Thyroid gland (tissue), 4 donors: ENCODE measurements at regions not wholly inside any gene's neighbourhood (a gene's known extent, or its start where the extent isn't known, plus 50 kb on each side); places are given as distances from the start of the nearest gene placed in this dataset.

Source experiments
- DNase-seq, 2 donors: peaks; one replicate each; pipeline ENCODE4 v3.0.0-alpha.2; 2019
- H3K27ac ChIP-seq, 3 donors: fragments of 200-600 bp; sonication (generic); 1 replicate in 2 of 3; 2 replicates in 1 of 3; pipeline ENCODE4 v1.5.1; 2016 to 2019; ENCODE audit warnings: mild to moderate bottlenecking in 1 of 3, moderate library complexity in 1 of 3
- H3K27me3 ChIP-seq: fragments of 200-600 bp; sonication (generic); one replicate; pipeline ENCODE4 v1.5.1; 2019
- H3K36me3 ChIP-seq, 2 donors: fragments of 200-600 bp; sonication (generic); one replicate each; pipeline ENCODE4 v1.5.1; 2016 to 2019
- H3K4me1 ChIP-seq, 2 donors: fragments of 200-600 bp; sonication (generic); one replicate each; pipeline ENCODE4 v1.5.1; 2017 to 2019
- H3K4me3 ChIP-seq, 3 donors: fragments of 200-600 bp; sonication (generic); replicated peaks in 1 of 3; 1 replicate in 2 of 3; 2 replicates in 1 of 3; pipeline ENCODE4 v1.5.1; 2016; ENCODE audit warnings: mild to moderate bottlenecking in 1 of 3
- H3K9me3 ChIP-seq: fragments of 200-600 bp; sonication (generic); one replicate; pipeline ENCODE4 v1.5.1; 2017
- POLR2A ChIP-seq, 2 donors: fragments of 450-650 bp; IDR thresholded peaks; one replicate each; pipeline ENCODE4 v1.6.1; 2017; ENCODE audit warnings: antibody characterized with exemption in 2 of 2, mild to moderate bottlenecking in 2 of 2, moderate library complexity in 1 of 2
- WGBS, 2 donors: methylation state at CpG; one replicate each; pipeline ENCODE4 v1.1.5; 2017; 5-methylcytosine and 5-hydroxymethylcytosine counted together
- intact Hi-C: fragments of 100-400 bp; cut with DNase I; formaldehyde crosslinking; loops from one replicate; pipeline ENCODE4 v1.15.1; 2023
- TF ChIP-seq, protein P1 (sequence below), 6 experiments: fragments of 200-600 bp in 3 of 6; fragments of 450-650 bp in 3 of 6; sonication (generic) in 3 of 6; IDR thresholded peaks; one replicate each; pipeline ENCODE4 v1.5.1; 2016 to 2019; ENCODE audit warnings: antibody characterized with exemption in 6 of 6, mild to moderate bottlenecking in 2 of 6, inconsistent platforms in 1 of 6, moderate library complexity in 1 of 6

DNA sequence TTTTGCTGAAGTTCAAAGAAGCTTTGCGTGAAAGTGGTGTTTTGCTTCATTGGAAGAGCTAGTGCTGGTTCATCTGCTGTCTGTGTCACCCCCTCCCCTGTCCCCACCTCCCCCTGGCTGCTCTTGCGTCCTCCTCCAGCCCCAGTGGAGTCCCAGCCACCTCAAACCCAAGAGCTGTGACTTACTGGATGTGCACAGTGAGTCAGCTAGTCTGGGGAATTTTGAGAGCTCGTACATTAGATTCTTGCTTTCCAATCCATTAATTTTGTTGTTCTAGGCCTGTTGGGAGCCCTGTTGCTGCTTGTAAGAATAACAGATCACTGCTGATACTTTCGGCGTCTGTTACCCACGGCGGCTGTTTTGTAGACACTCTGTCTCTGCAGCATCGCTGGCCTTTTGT is 412.1 kb downstream of the TSN start:
- TF ChIP-seq POLR2A (IDR thresholded peaks at IDR 0.05) = no peak
- TF ChIP-seq, protein P1, sequence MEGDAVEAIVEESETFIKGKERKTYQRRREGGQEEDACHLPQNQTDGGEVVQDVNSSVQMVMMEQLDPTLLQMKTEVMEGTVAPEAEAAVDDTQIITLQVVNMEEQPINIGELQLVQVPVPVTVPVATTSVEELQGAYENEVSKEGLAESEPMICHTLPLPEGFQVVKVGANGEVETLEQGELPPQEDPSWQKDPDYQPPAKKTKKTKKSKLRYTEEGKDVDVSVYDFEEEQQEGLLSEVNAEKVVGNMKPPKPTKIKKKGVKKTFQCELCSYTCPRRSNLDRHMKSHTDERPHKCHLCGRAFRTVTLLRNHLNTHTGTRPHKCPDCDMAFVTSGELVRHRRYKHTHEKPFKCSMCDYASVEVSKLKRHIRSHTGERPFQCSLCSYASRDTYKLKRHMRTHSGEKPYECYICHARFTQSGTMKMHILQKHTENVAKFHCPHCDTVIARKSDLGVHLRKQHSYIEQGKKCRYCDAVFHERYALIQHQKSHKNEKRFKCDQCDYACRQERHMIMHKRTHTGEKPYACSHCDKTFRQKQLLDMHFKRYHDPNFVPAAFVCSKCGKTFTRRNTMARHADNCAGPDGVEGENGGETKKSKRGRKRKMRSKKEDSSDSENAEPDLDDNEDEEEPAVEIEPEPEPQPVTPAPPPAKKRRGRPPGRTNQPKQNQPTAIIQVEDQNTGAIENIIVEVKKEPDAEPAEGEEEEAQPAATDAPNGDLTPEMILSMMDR (IDR thresholded peaks at IDR 0.05) = no peak
- DNase-seq = peak; percentile 22 to 23
- intact Hi-C loops = no loop called here

DNA sequence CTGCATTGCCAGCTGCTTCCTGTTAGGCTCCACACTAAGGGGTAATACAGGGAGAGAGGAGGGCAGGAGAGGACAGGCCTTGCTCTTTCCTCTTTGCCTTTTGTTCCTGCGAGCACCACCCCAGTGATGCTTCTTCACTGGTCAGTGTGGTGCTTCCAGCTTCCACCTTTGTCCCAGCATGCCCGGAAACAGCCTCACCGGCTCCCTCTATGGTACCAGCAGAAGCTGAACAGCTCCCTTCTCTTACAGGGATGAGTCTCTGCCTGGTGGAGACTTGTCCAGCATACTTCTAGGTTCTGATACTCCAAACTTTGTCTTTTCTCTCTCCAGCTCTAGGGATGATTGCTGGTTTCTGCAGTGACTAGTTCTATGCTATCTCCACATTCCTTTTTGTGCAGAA is 413.3 kb downstream of the TSN start:
- no peak for TF ChIP-seq POLR2A (IDR thresholded peaks at IDR 0.05)
- TF ChIP-seq, protein P1 (IDR thresholded peaks at IDR 0.05) = no peak
- H3K27me3 ChIP-seq = no peaks in the 10 kb centered on the region
- H3K9me3 ChIP-seq = no peaks in the 10 kb centered on the region
- no peak for DNase-seq
- intact Hi-C loops = no loop called here
- H3K4me3 ChIP-seq = no peak overlapping the region
- H3K27ac ChIP-seq = no peak overlapping the region
- 83 to 86% methylated on average over 3 of the region's 3 CpGs for whole genome bisulfite sequencing, 2 donors
- peaks cover 0 to 11% of the 10 kb centered on the region in 2 donors for H3K4me1 ChIP-seq
- H3K36me3 ChIP-seq = no peaks in the 10 kb centered on the region

More for the DNA sequence above, 412.1 kb downstream of the TSN start:
- 6 to 19% methylated on average over 8 of the region's 8 CpGs for WGBS, 2 donors
- H3K4me1 ChIP-seq = peaks cover 0 to 11% of the 10 kb centered on the region in 2 donors
- no peaks in the 10 kb centered on the region for H3K27me3 ChIP-seq
- no peak overlapping the region for H3K27ac ChIP-seq
- no peaks in the 10 kb centered on the region for H3K36me3 ChIP-seq
- no peak overlapping the region for H3K4me3 ChIP-seq
- H3K9me3 ChIP-seq = no peaks in the 10 kb centered on the region

DNA sequence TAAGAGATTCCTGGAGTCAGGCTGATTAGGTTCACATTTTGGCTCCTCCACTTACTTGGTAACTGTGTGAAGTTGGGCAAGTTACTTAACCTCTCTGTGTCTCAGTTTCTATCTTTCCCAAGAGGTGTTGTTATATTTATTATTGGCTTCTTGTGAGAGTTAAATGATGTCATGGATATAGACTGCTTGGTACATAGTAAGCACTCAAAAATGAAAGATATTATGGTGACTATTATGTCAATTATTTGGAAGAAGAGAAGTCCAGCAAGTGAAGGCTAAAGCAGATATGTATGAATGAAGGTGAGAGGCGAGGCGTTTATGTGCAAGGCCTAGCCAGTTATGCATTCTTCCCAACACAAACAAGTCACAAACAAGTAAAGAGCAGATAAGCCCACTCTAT is 417.4 kb downstream of the TSN start:
- Histone ChIP-seq H3K4me1 (peaks cover 0 to 4% of the 10 kb centered on the region in 2 donors), H3K36me3 (no peaks in the 10 kb centered on the region), H3K27me3 (no peaks in the 10 kb centered on the region), H3K4me3 (no peak overlapping the region), H3K9me3 (no peaks in the 10 kb centered on the region), H3K27ac (no peak overlapping the region)
- DNase-seq = no peak
- 92 to 96% methylated on average over 2 of the region's 2 CpGs for WGBS, 2 donors
- intact Hi-C loops = no loop called here
- no peak for TF ChIP-seq POLR2A (IDR thresholded peaks at IDR 0.05)
- TF ChIP-seq, protein P1 (IDR thresholded peaks at IDR 0.05) = no peak

DNA sequence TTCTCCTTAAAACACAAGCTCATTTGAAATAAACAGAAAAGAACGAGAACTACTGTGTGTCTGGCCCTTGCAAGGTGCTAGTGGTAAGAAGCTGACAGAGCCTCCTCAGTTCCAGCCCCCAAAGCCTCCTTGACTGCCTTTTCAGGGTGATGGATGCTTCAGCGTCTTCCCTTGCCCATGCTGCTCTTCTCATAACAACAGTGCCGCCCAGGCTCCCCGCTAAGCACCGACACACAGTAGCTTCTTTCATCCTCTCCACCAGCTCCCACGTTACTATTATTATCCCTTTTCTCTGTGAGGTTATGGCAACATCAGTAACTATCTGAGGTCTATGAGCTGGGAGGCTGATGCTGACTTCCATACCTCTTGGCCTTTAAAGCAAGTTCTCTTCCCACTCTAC is 418.6 kb downstream of the TSN start:
- intact Hi-C loops = no loop called here
- 81 to 91% methylated on average over 6 of the region's 6 CpGs for WGBS, 2 donors
- no peaks in the 10 kb centered on the region for H3K27me3 ChIP-seq
- H3K36me3 ChIP-seq = no peaks in the 10 kb centered on the region
- DNase-seq = no peak
- TF ChIP-seq POLR2A (IDR thresholded peaks at IDR 0.05) = no peak
- TF ChIP-seq, protein P1 (IDR thresholded peaks at IDR 0.05) = no peak
- H3K4me3 ChIP-seq = no peak overlapping the region
- no peaks in the 10 kb centered on the region for H3K4me1 ChIP-seq
- no peaks in the 10 kb centered on the region for H3K9me3 ChIP-seq
- H3K27ac ChIP-seq = no peak overlapping the region

DNA sequence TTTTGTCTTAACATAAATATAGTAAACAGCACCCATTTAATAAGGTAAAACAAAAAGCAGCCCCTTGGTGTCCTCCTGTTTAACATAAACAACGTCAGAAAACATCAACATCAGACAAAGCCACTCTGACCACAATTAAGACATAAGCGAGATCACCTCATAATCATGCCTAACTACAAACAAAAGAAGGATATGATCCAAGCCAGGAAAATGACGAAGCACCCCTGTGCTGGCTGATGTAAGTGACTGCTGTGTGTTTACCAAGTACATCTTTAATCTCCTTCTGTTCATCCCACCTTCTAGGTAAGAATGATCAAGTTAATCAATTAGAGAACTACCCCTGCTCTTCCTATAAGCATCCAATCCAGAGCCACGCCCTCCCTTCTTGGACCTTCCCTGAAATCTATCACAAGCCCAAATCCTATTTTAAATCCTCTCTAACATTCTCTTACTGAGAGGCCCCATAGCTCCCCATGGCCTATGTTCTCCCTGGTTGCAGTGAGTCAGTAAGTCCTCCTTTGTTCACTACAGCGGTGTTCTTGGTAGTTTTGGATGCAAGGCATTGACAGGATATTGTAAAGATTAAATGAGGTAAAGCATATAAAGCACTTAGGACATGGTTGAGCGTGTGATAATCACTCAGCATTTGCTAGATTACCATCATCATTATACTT is 424.2 kb downstream of the TSN start:
- H3K9me3 ChIP-seq = no peaks in the 10 kb centered on the region
- H3K27ac ChIP-seq = no peak overlapping the region
- 80 to 85% methylated on average over 6 of the region's 6 CpGs for WGBS, 2 donors
- no peaks in the 10 kb centered on the region for H3K4me1 ChIP-seq
- TF ChIP-seq POLR2A (IDR thresholded peaks at IDR 0.05) = no peak
- TF ChIP-seq, protein P1 (IDR thresholded peaks at IDR 0.05) = no peak
- no peak for DNase-seq
- intact Hi-C loops = no loop called here
- H3K27me3 ChIP-seq = no peaks in the 10 kb centered on the region
- no peaks in the 10 kb centered on the region for H3K36me3 ChIP-seq
- no peak overlapping the region for H3K4me3 ChIP-seq
